NCI-H2196 treated with DMSO at 0.1 percent for 48 hours (cell line): ENCODE measurements at regions not wholly inside any gene's neighbourhood (a gene's known extent, or its start where the extent isn't known, plus 50 kb on each side); places are given as distances from the start of the nearest gene placed in this dataset.

ENCODE experiments used
- DNase-seq: peaks from one replicate; lab custom pipeline; 2025; ENCODE audit not compliant: unreplicated experiment; lab: John Stamatoyannopoulos, UW

GRCh38 chr6:148082696-148083095 is 259.9 kb upstream of the SASH1 start:
- DNase-seq: no peak

GRCh38 chr6:148085631-148086331 is 256.9 kb upstream of the SASH1 start:
- no peak for DNase-seq

- no peak for DNase-seq
These were observed 256.3 kb upstream of the SASH1 start for GRCh38 chr6:148086386-148086785.

GRCh38 chr6:148086843-148087242 is 255.8 kb upstream of the SASH1 start:
- DNase-seq: no peak

- no peak for DNase-seq
These were observed 255.0 kb upstream of the SASH1 start for GRCh38 chr6:148087659-148088058.

- DNase-seq: no peak
These were observed 252.3 kb upstream of the SASH1 start for GRCh38 chr6:148090326-148090725.

GRCh38 chr6:148091394-148091793 is 251.2 kb upstream of the SASH1 start:
- no peak for DNase-seq

GRCh38 chr6:148103436-148103835 is 239.2 kb upstream of the SASH1 start:
- DNase-seq: no peak

GRCh38 chr6:148104131-148104530 is 238.5 kb upstream of the SASH1 start:
- DNase-seq: no peak

- no peak for DNase-seq
These were observed 236.9 kb upstream of the SASH1 start for GRCh38 chr6:148105695-148106094.

- no peak for DNase-seq
These were observed 234.7 kb upstream of the SASH1 start for GRCh38 chr6:148107911-148108310.

- no peak for DNase-seq
These were observed 232.9 kb upstream of the SASH1 start for GRCh38 chr6:148109732-148110131.

- DNase-seq: no peak
These were observed 231.7 kb upstream of the SASH1 start for GRCh38 chr6:148110925-148111324.

GRCh38 chr6:148112851-148113319 is 229.8 kb upstream of the SASH1 start:
- no peak for DNase-seq

GRCh38 chr6:148116001-148116400 is 226.6 kb upstream of the SASH1 start:
- DNase-seq: no peak

- DNase-seq: no peak
These were observed 224.4 kb upstream of the SASH1 start for GRCh38 chr6:148118244-148118643.

- DNase-seq: no peak
These were observed 214.5 kb upstream of the SASH1 start for GRCh38 chr6:148128014-148128730.

GRCh38 chr6:148134592-148134991 is 208.0 kb upstream of the SASH1 start:
- DNase-seq: no peak

GRCh38 chr6:148136586-148136985 is 206.1 kb upstream of the SASH1 start:
- DNase-seq: no peak

- no peak for DNase-seq
These were observed 205.0 kb upstream of the SASH1 start for GRCh38 chr6:148137652-148138051.

- DNase-seq: no peak
These were observed 204.1 kb upstream of the SASH1 start for GRCh38 chr6:148138573-148138972.

- DNase-seq: no peak
These were observed 201.7 kb upstream of the SASH1 start for GRCh38 chr6:148140772-148141557.
